HG03575 (cell line): ENCODE measurements at regions not wholly inside any gene's neighbourhood (a gene's known extent, or its start where the extent isn't known, plus 50 kb on each side); places are given as distances from the start of the nearest gene placed in this dataset.

ENCODE experiments used
- ATAC-seq: cut with Tn5 transposase; IDR thresholded peaks from one replicate; pipeline ENCODE4 v1.9.1; 2021; ENCODE audit not compliant: unreplicated experiment, insufficient number of reproducible peaks, low FRiP score; ENCODE audit errors: extremely low read depth

GRCh38 chr2:59000796-59001195, 759.7 kb upstream of the FANCL start:
- ATAC-seq = no peak

- ATAC-seq = no peak
These were observed 751.1 kb upstream of the FANCL start for GRCh38 chr2:58992062-58992706.

GRCh38 chr2:58991357-58991756, 750.2 kb upstream of the FANCL start:
- ATAC-seq = no peak

- ATAC-seq = no peak
These were observed 744.4 kb upstream of the FANCL start for GRCh38 chr2:58985541-58985940.

GRCh38 chr2:58984731-58985130, 743.6 kb upstream of the FANCL start:
- no peak for ATAC-seq

GRCh38 chr2:58983111-58983510, 742.0 kb upstream of the FANCL start:
- no peak for ATAC-seq

- ATAC-seq = no peak
These were observed 740.1 kb upstream of the FANCL start for GRCh38 chr2:58981237-58981636.

GRCh38 chr2:58976375-58977071, 735.4 kb upstream of the FANCL start:
- ATAC-seq = no peak

GRCh38 chr2:58974881-58975280, 733.8 kb upstream of the FANCL start:
- ATAC-seq = no peak

- no peak for ATAC-seq
These were observed 733.3 kb upstream of the FANCL start for GRCh38 chr2:58974426-58974825.

GRCh38 chr2:58973811-58974281, 732.7 kb upstream of the FANCL start:
- no peak for ATAC-seq

- ATAC-seq = no peak
These were observed 731.6 kb upstream of the FANCL start for GRCh38 chr2:58972737-58973136.

GRCh38 chr2:58971511-58972360, 730.6 kb upstream of the FANCL start:
- no peak for ATAC-seq

- no peak for ATAC-seq
These were observed 729.2 kb upstream of the FANCL start for GRCh38 chr2:58970365-58970764.

- no peak for ATAC-seq
These were observed 727.8 kb upstream of the FANCL start for GRCh38 chr2:58968885-58969284.

GRCh38 chr2:58967736-58968135, 726.6 kb upstream of the FANCL start:
- no peak for ATAC-seq

GRCh38 chr2:58965602-58966001, 724.5 kb upstream of the FANCL start:
- ATAC-seq = no peak

GRCh38 chr2:58959996-58960395, 718.9 kb upstream of the FANCL start:
- no peak for ATAC-seq

- no peak for ATAC-seq
These were observed 716.2 kb upstream of the FANCL start for GRCh38 chr2:58957188-58957840.
